Cardiac muscle cell (in vitro differentiated cells and primary cell): ENCODE measurements at regions not wholly inside any gene's neighbourhood (a gene's known extent, or its start where the extent isn't known, plus 50 kb on each side); places are given as distances from the start of the nearest gene placed in this dataset.

Experiments used
- DNase-seq, 2 donors: peaks; one replicate each; pipeline versions ENCODE4 v3.0.0 to v3.0.0-alpha.2; 2010 to 2017; ENCODE audit warnings: low read depth in 1 of 2, low spot score in 1 of 2
- H3K27ac ChIP-seq: fragments of 200-600 bp; sonication (generic); 2 replicates; pipeline ENCODE4 v1.5.1; 2016
- H3K27me3 ChIP-seq: fragments of 200-600 bp; sonication (generic); 2 replicates; pipeline ENCODE4 v1.6.0; 2016; ENCODE audit warnings: control low read depth
- H3K36me3 ChIP-seq: fragments of 200-600 bp; sonication (generic); 2 replicates; pipeline ENCODE4 v1.5.1; 2016; ENCODE audit warnings: control low read depth
- H3K4me1 ChIP-seq: fragments of 200-600 bp; sonication (generic); 2 replicates; pipeline ENCODE4 v1.8.1; 2017; ENCODE audit warnings: low read depth, mild to moderate bottlenecking, mixed run types
- H3K4me3 ChIP-seq: fragments of 200-600 bp; sonication (generic); 2 replicates; pipeline ENCODE4 v1.5.1; 2016; ENCODE audit warnings: mild to moderate bottlenecking
- H3K9me3 ChIP-seq: fragments of 200-600 bp; sonication (generic); 2 replicates; pipeline ENCODE4 v1.5.1; 2017; ENCODE audit warnings: low read depth, mild to moderate bottlenecking, control low read depth
- CTCF ChIP-seq: IDR thresholded peaks from 2 replicates; pipeline ENCODE4 v1.5.1; 2012; ENCODE audit warnings: low read depth, mild to moderate bottlenecking, low read length

- TF ChIP-seq CTCF: no peak
- no peaks in the 10 kb centered on the region for H3K27me3 ChIP-seq
- H3K4me1 ChIP-seq: no peaks in the 10 kb centered on the region
- H3K9me3 ChIP-seq: no peaks in the 10 kb centered on the region
- H3K27ac ChIP-seq: no peak overlapping the region
- H3K36me3 ChIP-seq: no peaks in the 10 kb centered on the region
- no peak for DNase-seq
- H3K4me3 ChIP-seq: no peak overlapping the region
Measured at GRCh38 chr3:86254480-86254879, 736.5 kb downstream of the VGLL3 start.

GRCh38 chr3:86251781-86252180, 739.2 kb downstream of the VGLL3 start:
- no peak overlapping the region for H3K4me3 ChIP-seq
- no peak for TF ChIP-seq CTCF
- no peaks in the 10 kb centered on the region for H3K4me1 ChIP-seq
- no peak overlapping the region for H3K27ac ChIP-seq
- no peaks in the 10 kb centered on the region for H3K9me3 ChIP-seq
- H3K27me3 ChIP-seq: no peaks in the 10 kb centered on the region
- DNase-seq: no peak
- H3K36me3 ChIP-seq: no peaks in the 10 kb centered on the region

DNA sequence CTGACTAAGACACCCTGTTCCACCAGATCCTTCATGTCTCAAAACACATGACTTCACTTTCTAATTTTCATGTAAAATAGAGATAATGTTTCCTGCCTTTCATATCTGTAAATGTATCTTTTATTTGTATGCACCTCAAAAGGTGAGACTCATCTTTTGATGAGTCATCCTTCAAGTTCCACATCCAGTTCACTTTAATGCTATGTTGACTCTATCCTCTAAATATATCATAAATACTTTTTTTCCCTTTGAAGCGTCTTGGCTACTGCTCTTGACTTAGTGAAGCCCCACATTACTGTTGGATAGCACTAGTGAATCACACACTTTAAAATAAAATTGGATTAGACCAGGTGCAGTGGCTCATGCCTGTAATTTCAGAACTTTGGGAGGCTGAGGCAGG, 741.1 kb downstream of the VGLL3 start:
- H3K27me3 ChIP-seq: no peaks in the 10 kb centered on the region
- H3K27ac ChIP-seq: no peak overlapping the region
- H3K36me3 ChIP-seq: no peaks in the 10 kb centered on the region
- no peaks in the 10 kb centered on the region for H3K9me3 ChIP-seq
- peaks cover 5% of the 10 kb centered on the region for H3K4me1 ChIP-seq
- no peak for DNase-seq
- no peak for TF ChIP-seq CTCF
- no peak overlapping the region for H3K4me3 ChIP-seq

DNA sequence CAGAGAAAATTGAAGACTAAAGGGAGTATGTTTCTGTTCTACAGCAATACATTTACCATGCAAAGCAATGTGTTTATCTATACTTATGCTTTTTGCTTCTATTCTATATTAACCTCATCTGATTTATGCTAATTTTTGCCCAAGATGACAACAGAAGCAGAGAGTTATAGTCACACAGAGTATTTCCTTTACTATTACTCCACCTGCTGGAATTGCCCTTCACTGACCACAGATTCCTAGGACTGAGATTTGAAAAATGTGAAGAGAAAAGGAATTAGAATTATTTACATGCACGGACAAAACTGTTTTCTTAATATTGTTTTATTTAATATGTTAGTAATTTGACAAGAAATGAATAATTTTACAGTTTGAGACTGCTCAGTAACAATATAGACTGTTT, 745.6 kb downstream of the VGLL3 start:
- H3K27ac ChIP-seq: peak overlapping the region; percentile 82
- H3K27me3 ChIP-seq: no peaks in the 10 kb centered on the region
- H3K4me1 ChIP-seq: peaks cover 12% of the 10 kb centered on the region
- TF ChIP-seq CTCF: no peak
- H3K4me3 ChIP-seq: no peak overlapping the region
- peak in 1 of 2 donors; percentile 37 for DNase-seq
- H3K9me3 ChIP-seq: no peaks in the 10 kb centered on the region
- H3K36me3 ChIP-seq: no peaks in the 10 kb centered on the region

- peak overlapping the region; percentile 82 for H3K27ac ChIP-seq
- TF ChIP-seq CTCF: no peak
- no peaks in the 10 kb centered on the region for H3K9me3 ChIP-seq
- H3K36me3 ChIP-seq: no peaks in the 10 kb centered on the region
- peaks cover 15% of the 10 kb centered on the region for H3K4me1 ChIP-seq
- no peaks in the 10 kb centered on the region for H3K27me3 ChIP-seq
- peak in 1 of 2 donors; percentile 37 for DNase-seq
- no peak overlapping the region for H3K4me3 ChIP-seq
Measured at GRCh38 chr3:86244905-86245304, 746.0 kb downstream of the VGLL3 start.

GRCh38 chr3:86239946-86240345, 751.0 kb downstream of the VGLL3 start:
- no peak overlapping the region for H3K4me3 ChIP-seq
- no peak for TF ChIP-seq CTCF
- no peaks in the 10 kb centered on the region for H3K36me3 ChIP-seq
- no peak overlapping the region for H3K27ac ChIP-seq
- H3K9me3 ChIP-seq: no peaks in the 10 kb centered on the region
- peaks cover 20% of the 10 kb centered on the region for H3K4me1 ChIP-seq
- no peaks in the 10 kb centered on the region for H3K27me3 ChIP-seq
- DNase-seq: peak in 1 of 2 donors; percentile 64
